Neuronal stem cell (in vitro differentiated cells): ENCODE measurements at regions not wholly inside any gene's neighbourhood (a gene's known extent, or its start where the extent isn't known, plus 50 kb on each side); places are given as distances from the start of the nearest gene placed in this dataset.

Experiments
- DNase-seq: peaks from one replicate; pipeline ENCODE4 v3.0.0-alpha.2; 2013; ENCODE audit warnings: low spot score
- H2AFZ ChIP-seq: one replicate; pipeline ENCODE4 v1.6.1; 2013; ENCODE audit warnings: mild to moderate bottlenecking, low read length, inconsistent platforms
- H2AK5ac ChIP-seq: 2 replicates; pipeline ENCODE4 v1.6.1; 2013; ENCODE audit warnings: low read depth, mild to moderate bottlenecking, inconsistent platforms, low read length, moderate library complexity, mixed read lengths
- H2BK120ac ChIP-seq: 2 replicates; pipeline ENCODE4 v1.6.1; 2013; ENCODE audit warnings: low read depth, mild to moderate bottlenecking, inconsistent platforms, low read length, moderate library complexity, mixed read lengths
- H2BK12ac ChIP-seq: one replicate; pipeline ENCODE4 v1.6.1; 2013; ENCODE audit warnings: low read length, inconsistent platforms
- H2BK15ac ChIP-seq: 2 replicates; pipeline ENCODE4 v1.6.1; 2013; ENCODE audit warnings: mild to moderate bottlenecking, low read length, inconsistent platforms, mixed read lengths
- H2BK5ac ChIP-seq: one replicate; pipeline ENCODE4 v1.6.1; 2013; ENCODE audit warnings: inconsistent platforms, mild to moderate bottlenecking, low read length, moderate library complexity
- H3K14ac ChIP-seq: one replicate; pipeline ENCODE4 v1.6.1; 2013; ENCODE audit warnings: low read length, inconsistent platforms
- H3K18ac ChIP-seq: 2 replicates; pipeline ENCODE4 v1.6.1; 2013; ENCODE audit warnings: low read length, inconsistent platforms
- H3K23ac ChIP-seq: 2 replicates; pipeline ENCODE4 v1.6.1; 2013; ENCODE audit warnings: low read depth, mild to moderate bottlenecking, mixed read lengths, low read length, inconsistent platforms; ENCODE audit not compliant: poor library complexity
- H3K27ac ChIP-seq: replicated peaks from 3 replicates; pipeline ENCODE4 v1.5.1; 2013; ENCODE audit warnings: low read length, inconsistent platforms
- H3K27me3 ChIP-seq, 3 experiments: 2 replicates each; pipeline ENCODE4 v1.6.1; 2013; ENCODE audit warnings: low read length in 3 of 3, mild to moderate bottlenecking in 2 of 3, inconsistent platforms in 1 of 3, low read depth in 1 of 3, mixed read lengths in 1 of 3, moderate library complexity in 1 of 3; ENCODE audit not compliant: control insufficient read depth in 3 of 3, insufficient read depth in 3 of 3
- H3K36me3 ChIP-seq, 2 donors: replicated peaks in 1 of 2; 2 replicates each; pipeline ENCODE4 v1.6.1; 2013; ENCODE audit warnings: low read length in 2 of 2; ENCODE audit not compliant: control insufficient read depth in 2 of 2, insufficient read depth in 2 of 2
- H3K4ac ChIP-seq: 2 replicates; pipeline ENCODE4 v1.6.1; 2013; ENCODE audit warnings: inconsistent platforms, mild to moderate bottlenecking, low read length, moderate library complexity
- H3K4me1 ChIP-seq, 2 donors: 1 replicate in 1 of 2; 2 replicates in 1 of 2; pipeline ENCODE4 v1.6.1; 2013; ENCODE audit warnings: low read length in 2 of 2, low read depth in 1 of 2; ENCODE audit not compliant: control insufficient read depth in 2 of 2, insufficient read depth in 1 of 2
- H3K4me2 ChIP-seq: one replicate; pipeline ENCODE4 v1.6.1; 2013; ENCODE audit warnings: mild to moderate bottlenecking, low read length, inconsistent platforms; ENCODE audit not compliant: insufficient read depth, poor library complexity, severe bottlenecking
- H3K4me3 ChIP-seq, 2 donors: 2 replicates each; pipeline ENCODE4 v1.5.1; 2013; ENCODE audit warnings: low read length in 2 of 2, mild to moderate bottlenecking in 2 of 2, inconsistent platforms in 1 of 2, moderate library complexity in 1 of 2
- H3K79me1 ChIP-seq: one replicate; pipeline ENCODE4 v1.6.1; 2013; ENCODE audit warnings: low read depth, mild to moderate bottlenecking, inconsistent platforms, low read length, moderate library complexity
- H3K9ac ChIP-seq: one replicate; pipeline ENCODE4 v1.6.1; 2013; ENCODE audit warnings: mild to moderate bottlenecking, low read depth, low read length, inconsistent platforms; ENCODE audit not compliant: poor library complexity
- H3K9me3 ChIP-seq, 2 donors: replicated peaks in 1 of 2; 2 replicates each; pipeline versions ENCODE3 to v1.6.1; 2013; ENCODE audit warnings: low read length in 2 of 2, mild to moderate bottlenecking in 2 of 2, inconsistent platforms in 1 of 2, low read depth in 1 of 2, mixed read lengths in 1 of 2, moderate library complexity in 1 of 2; ENCODE audit not compliant: control insufficient read depth in 2 of 2, insufficient read depth in 1 of 2
- H4K8ac ChIP-seq: one replicate; pipeline ENCODE4 v1.6.1; 2013; ENCODE audit warnings: low read depth, mild to moderate bottlenecking, inconsistent platforms, low read length, moderate library complexity
- H4K91ac ChIP-seq: one replicate; pipeline ENCODE4 v1.6.1; 2013; ENCODE audit warnings: low read length, low read depth, mild to moderate bottlenecking, inconsistent platforms; ENCODE audit not compliant: poor library complexity
- WGBS, 2 donors: extraction: QIAGEN DNeasy Blood & Tissue Kit; methylation state at CpG; one replicate each; pipeline ENCODE4 v1.1.7; 2013; ENCODE audit warnings: missing lambda C conversion rate in 2 of 2, mixed read lengths in 1 of 2; ENCODE audit not compliant: insufficient read length in 2 of 2, insufficient replicate concordance in 1 of 2; ENCODE audit errors: extremely low coverage in 2 of 2; 5-methylcytosine and 5-hydroxymethylcytosine counted together

DNA sequence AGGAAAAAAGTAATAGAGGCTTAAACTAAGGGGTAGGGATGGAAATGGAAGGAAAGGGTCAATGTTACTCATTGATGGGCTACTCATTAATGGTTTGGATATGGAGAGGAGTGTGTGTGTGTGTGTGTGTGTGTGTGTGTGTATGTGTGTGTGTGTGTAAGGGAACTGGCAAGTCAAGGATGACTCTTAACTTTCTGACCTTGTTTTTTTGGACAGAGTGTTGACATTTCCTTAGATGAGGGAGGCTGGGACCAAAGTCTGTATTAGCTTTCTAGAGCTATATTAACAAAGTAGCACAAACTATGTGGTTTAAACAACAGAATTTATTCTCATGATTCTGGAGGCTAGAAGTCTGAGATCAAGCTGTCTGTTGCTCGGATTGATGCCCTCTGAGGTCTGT is 202.7 kb downstream of the GBA3 start:
- Histone ChIP-seq H3K4me3 (no peak overlapping the region), H3K4me1 (no peaks in the 10 kb centered on the region), H3K9me3 (no peaks in the 10 kb centered on the region), H2AFZ (no peak overlapping the region), H3K4ac (no peak overlapping the region), H2BK120ac (no peak overlapping the region), H3K9ac (no peak overlapping the region), H3K14ac (no peak overlapping the region), H3K4me2 (no peak overlapping the region), H2BK12ac (no peak overlapping the region), H4K91ac (no peak overlapping the region), H2AK5ac (no peak overlapping the region), H3K36me3 (no peaks in the 10 kb centered on the region), H3K27me3 (no peaks in the 10 kb centered on the region), H2BK5ac (no peak overlapping the region), H4K8ac (no peak overlapping the region), H3K18ac (no peak overlapping the region), H2BK15ac (no peak overlapping the region), H3K79me1 (no peaks in the 10 kb centered on the region), H3K27ac (no peak overlapping the region), H3K23ac (no peak overlapping the region)
- no peak for DNase-seq
- no CpG with 5 or more reads among the region's 1 CpG for WGBS, 2 donors

DNA sequence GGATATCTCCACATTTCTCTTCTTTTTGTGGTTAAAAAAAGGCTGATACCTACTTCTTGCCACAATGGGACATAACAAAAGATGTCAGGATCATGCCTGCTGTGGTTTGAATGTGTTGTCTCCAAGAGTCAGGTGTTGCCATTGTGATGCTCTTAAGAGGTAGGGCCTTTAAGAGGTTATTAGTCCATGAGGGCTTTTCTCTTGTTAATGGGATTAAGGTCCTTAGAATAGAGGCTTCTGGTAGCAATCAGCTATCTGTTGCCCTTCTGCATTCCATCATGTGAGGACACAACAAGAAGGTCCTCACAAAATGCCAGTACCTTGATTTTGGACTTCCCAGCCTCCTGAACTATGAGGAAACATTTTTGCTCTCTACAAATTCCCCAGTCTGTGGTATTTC is 191.4 kb downstream of the GBA3 start:
- H3K36me3 ChIP-seq: no peaks in the 10 kb centered on the region
- H3K4me3 ChIP-seq: no peak overlapping the region
- no peak overlapping the region for H2AK5ac ChIP-seq
- H4K91ac ChIP-seq: no peak overlapping the region
- H3K4me2 ChIP-seq: no peak overlapping the region
- H3K27ac ChIP-seq: no peak overlapping the region
- no peak overlapping the region for H2AFZ ChIP-seq
- no peak for DNase-seq
- H2BK120ac ChIP-seq: no peak overlapping the region
- no peak overlapping the region for H2BK12ac ChIP-seq
- no peak overlapping the region for H3K14ac ChIP-seq
- H2BK15ac ChIP-seq: no peak overlapping the region
- H3K27me3 ChIP-seq: no peaks in the 10 kb centered on the region
- no peaks in the 10 kb centered on the region for H3K79me1 ChIP-seq
- no peak overlapping the region for H3K18ac ChIP-seq
- no peak overlapping the region for H4K8ac ChIP-seq
- H2BK5ac ChIP-seq: no peak overlapping the region
- H3K23ac ChIP-seq: no peak overlapping the region
- peaks cover 0 to 4% of the 10 kb centered on the region in 2 donors for H3K9me3 ChIP-seq
- H3K9ac ChIP-seq: no peak overlapping the region
- no peak overlapping the region for H3K4ac ChIP-seq
- no peaks in the 10 kb centered on the region for H3K4me1 ChIP-seq

DNA sequence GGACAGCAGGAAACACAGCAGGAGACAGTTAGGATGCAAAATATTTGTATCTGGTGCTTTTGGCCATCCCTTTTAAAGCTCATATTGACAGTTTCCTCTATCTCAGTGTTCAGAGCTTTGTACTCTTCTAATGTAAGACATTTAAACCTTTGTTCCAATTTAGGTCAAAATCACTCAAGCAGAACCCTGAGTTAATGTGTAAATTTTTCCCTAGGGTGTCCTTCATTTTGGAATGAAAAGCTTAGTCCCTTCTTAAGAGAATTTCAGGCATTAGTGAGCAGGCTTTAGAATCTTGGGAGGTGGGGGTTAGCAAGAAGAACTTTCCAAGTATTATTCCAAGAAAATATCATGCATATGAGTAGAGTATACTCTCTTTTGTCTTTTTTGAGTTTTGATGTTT is 188.7 kb downstream of the GBA3 start:
- Histone ChIP-seq H2AK5ac (no peak overlapping the region), H3K27me3 (no peaks in the 10 kb centered on the region), H3K14ac (no peak overlapping the region), H3K18ac (no peak overlapping the region), H2BK15ac (no peak overlapping the region), H4K8ac (no peak overlapping the region), H2BK120ac (no peak overlapping the region), H4K91ac (no peak overlapping the region), H3K4ac (no peak overlapping the region), H2BK12ac (no peak overlapping the region), H3K9me3 (peaks cover 0 to 4% of the 10 kb centered on the region in 2 donors), H3K4me1 (no peaks in the 10 kb centered on the region), H3K23ac (no peak overlapping the region), H3K4me2 (no peak overlapping the region), H3K4me3 (no peak overlapping the region), H3K9ac (no peak overlapping the region), H2BK5ac (no peak overlapping the region), H3K36me3 (no peaks in the 10 kb centered on the region), H3K27ac (no peak overlapping the region), H3K79me1 (no peaks in the 10 kb centered on the region), H2AFZ (no peak overlapping the region)
- DNase-seq: no peak

DNA sequence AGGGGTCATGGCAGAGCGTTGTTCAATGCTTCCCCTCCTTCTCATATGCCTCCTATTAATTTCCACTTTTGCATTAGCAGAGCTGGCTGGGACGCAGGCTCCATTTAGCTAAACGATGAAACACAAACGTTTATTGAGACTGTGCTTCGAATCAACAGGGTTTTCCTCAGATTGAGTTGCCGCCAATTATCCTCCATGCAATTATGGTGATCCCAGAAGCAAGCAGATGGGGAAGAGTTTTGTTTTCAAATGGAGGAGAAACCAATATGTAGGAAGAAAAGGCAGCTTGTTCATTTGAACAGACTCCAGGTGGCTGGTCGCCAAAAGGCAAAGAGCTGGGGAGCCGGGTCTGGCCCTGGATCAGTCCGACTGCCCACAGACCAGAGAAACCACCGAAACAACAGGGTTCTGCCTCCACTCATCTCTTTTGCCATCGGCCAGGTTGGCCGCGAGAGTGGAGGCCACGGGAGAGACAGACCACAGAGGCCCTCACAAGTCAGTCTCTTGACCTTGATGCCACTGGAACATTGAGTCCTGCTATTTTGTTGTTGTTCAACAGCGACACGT is 184.8 kb downstream of the GBA3 start:
- Histone ChIP-seq H4K8ac (no peak overlapping the region), H3K4me3 (no peak overlapping the region), H3K4me2 (no peak overlapping the region), H2BK12ac (no peak overlapping the region), H2BK120ac (no peak overlapping the region), H3K14ac (no peak overlapping the region), H3K27ac (no peak overlapping the region), H3K4me1 (no peaks in the 10 kb centered on the region), H3K9me3 (no peaks in the 10 kb centered on the region), H3K79me1 (no peaks in the 10 kb centered on the region), H3K23ac (no peak overlapping the region), H3K9ac (no peak overlapping the region), H2BK5ac (no peak overlapping the region), H3K4ac (no peak overlapping the region), H3K27me3 (no peaks in the 10 kb centered on the region), H3K18ac (no peak overlapping the region), H2BK15ac (no peak overlapping the region), H2AFZ (no peak overlapping the region), H2AK5ac (no peak overlapping the region), H3K36me3 (no peaks in the 10 kb centered on the region), H4K91ac (no peak overlapping the region)
- no CpG with 5 or more reads among the region's 16 CpGs for WGBS, 2 donors
- DNase-seq: no peak
